IPS DF 6.9 (cell line): ENCODE measurements at regions not wholly inside any gene's neighbourhood (a gene's known extent, or its start where the extent isn't known, plus 50 kb on each side); places are given as distances from the start of the nearest gene placed in this dataset.

Source experiments
- DNase-seq: peaks from one replicate; pipeline ENCODE4 v3.0.0-alpha.2; 2013; ENCODE audit warnings: low read depth, low spot score
- H3K27ac ChIP-seq: one replicate; pipeline ENCODE4 v1.5.1; 2013; ENCODE audit warnings: low read length, control low read depth
- H3K27me3 ChIP-seq: 2 replicates; pipeline ENCODE4 v1.6.1; 2013; ENCODE audit warnings: mild to moderate bottlenecking, low read length; ENCODE audit not compliant: control insufficient read depth, insufficient read depth
- H3K36me3 ChIP-seq: 2 replicates; pipeline ENCODE4 v1.6.1; 2013; ENCODE audit warnings: low read length; ENCODE audit not compliant: control insufficient read depth, insufficient read depth
- H3K4me1 ChIP-seq: 2 replicates; pipeline ENCODE4 v1.6.1; 2013; ENCODE audit warnings: low read length; ENCODE audit not compliant: control insufficient read depth, insufficient read depth
- H3K4me3 ChIP-seq: 2 replicates; pipeline ENCODE4 v1.5.1; 2013; ENCODE audit warnings: mild to moderate bottlenecking, low read length
- H3K9me3 ChIP-seq: 2 replicates; pipeline ENCODE4 v1.6.1; 2013; ENCODE audit warnings: low read length, inconsistent platforms; ENCODE audit not compliant: control insufficient read depth, insufficient read depth
- WGBS: extraction: QIAGEN DNeasy Blood & Tissue Kit; methylation state at CpG from one replicate; pipeline ENCODE4 v1.1.7; 2013; ENCODE audit warnings: mixed read lengths, missing lambda C conversion rate; ENCODE audit not compliant: insufficient read length, insufficient coverage; 5-methylcytosine and 5-hydroxymethylcytosine counted together

DNA sequence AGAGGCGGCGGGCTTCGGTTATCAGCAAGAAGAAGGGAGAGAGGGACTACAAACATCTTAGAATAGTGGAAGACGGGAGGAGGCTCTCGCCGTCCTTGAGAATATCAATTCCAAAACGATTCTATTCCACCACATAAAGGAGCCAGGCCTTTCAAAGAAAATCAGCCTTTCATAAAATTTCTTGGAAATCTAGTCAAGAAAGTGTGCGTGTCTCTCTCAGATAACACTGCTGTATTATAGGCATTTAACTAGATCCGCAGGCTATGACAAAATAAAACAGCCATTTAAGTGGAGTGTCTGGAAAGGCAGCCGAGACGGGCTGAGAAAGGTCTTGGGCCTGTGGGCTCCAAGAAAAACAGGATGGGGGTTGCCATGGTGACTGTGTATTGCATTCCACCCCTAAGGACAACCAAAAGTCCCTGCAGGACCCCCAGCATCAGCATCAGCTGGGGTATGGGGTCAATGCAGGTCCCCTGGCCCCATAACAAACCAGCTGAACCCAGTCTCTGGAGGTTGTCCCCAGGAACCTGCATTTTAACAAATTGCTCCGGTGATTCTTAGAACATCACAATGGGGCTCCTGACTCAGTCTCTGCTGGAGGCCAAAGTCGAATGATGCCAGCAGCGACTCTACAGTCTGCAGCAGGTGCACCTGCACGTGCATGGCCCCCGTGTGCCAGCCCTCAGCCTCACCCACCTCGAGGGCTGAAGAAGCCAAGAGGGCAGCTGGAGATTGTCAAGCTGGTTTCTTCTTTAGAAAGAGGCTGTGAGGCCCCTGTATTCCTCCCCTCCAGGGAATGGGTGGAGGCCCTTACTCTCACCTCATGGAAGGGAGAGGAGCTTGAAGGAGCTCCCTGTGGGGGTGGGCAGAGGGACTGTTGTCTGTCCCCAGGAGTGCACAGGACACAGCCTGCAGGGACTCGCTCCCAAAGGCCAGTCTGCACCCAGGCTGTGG lies 287.4 kb downstream of the NPHP4 start:
- no peaks in the 10 kb centered on the region for H3K27me3 ChIP-seq
- no peak overlapping the region for H3K4me3 ChIP-seq
- H3K9me3 ChIP-seq, result peaks cover 2% of the 10 kb centered on the region; the same call in 1 of the 2 replicates
- no peak overlapping the region for H3K27ac ChIP-seq
- WGBS, result no CpG with 5 or more reads among the region's 18 CpGs
- H3K36me3 ChIP-seq, result no peaks in the 10 kb centered on the region
- DNase-seq, result no peak
- H3K4me1 ChIP-seq, result no peaks in the 10 kb centered on the region; the same call in 1 of the 2 replicates

- no CpG with 5 or more reads among the region's 4 CpGs for WGBS
- H3K27me3 ChIP-seq, result no peaks in the 10 kb centered on the region
Observed at GRCh38 chr1:5701642-5702041, 290.6 kb downstream of the NPHP4 start.

GRCh38 chr1:5693568-5693967 lies 298.7 kb downstream of the NPHP4 start:
- Histone ChIP-seq H3K36me3 (no peaks in the 10 kb centered on the region), H3K27ac (no peak overlapping the region), H3K4me3 (no peak overlapping the region), H3K27me3 (no peaks in the 10 kb centered on the region), H3K4me1 (no peaks in the 10 kb centered on the region), H3K9me3 (peaks cover 4% of the 10 kb centered on the region; the same call in 1 of the 2 replicates)
- no peak for DNase-seq
- no CpG with 5 or more reads among the region's 9 CpGs for WGBS

More at GRCh38 chr1:5701642-5702041, 290.6 kb downstream of the NPHP4 start:
- DNase-seq, result no peak
- Histone ChIP-seq H3K9me3 (peaks cover 4% of the 10 kb centered on the region), H3K4me1 (peaks cover 1% of the 10 kb centered on the region; the same call in 1 of the 2 replicates), H3K4me3 (no peak overlapping the region), H3K27ac (no peak overlapping the region), H3K36me3 (no peaks in the 10 kb centered on the region)

DNA sequence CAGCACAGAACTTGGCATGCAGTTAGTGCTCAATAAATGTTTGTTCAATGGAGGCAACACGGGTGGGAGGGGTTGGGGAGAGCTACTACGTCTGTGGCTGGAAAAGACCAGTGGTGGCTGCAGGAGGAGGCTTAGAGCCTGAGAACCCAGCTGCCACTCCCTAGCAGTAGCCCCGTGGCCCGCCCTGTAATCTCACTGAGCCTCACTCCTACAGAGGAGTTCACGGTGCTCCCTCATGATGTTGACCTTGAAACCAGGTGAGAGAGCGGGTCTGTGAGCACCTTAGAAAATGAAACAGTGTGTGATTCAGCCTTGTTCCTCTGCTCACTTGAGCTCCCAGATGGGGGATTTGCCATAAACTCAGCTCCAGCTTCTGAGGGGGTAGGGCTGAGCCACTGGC lies 299.6 kb downstream of the NPHP4 start:
- H3K4me3 ChIP-seq, result no peak overlapping the region
- peaks cover 3% of the 10 kb centered on the region; the same call in 1 of the 2 replicates for H3K9me3 ChIP-seq
- no peaks in the 10 kb centered on the region for H3K36me3 ChIP-seq
- no peaks in the 10 kb centered on the region for H3K27me3 ChIP-seq
- H3K4me1 ChIP-seq, result no peaks in the 10 kb centered on the region
- no CpG with 5 or more reads among the region's 6 CpGs for WGBS
- H3K27ac ChIP-seq, result no peak overlapping the region
- DNase-seq, result no peak

DNA sequence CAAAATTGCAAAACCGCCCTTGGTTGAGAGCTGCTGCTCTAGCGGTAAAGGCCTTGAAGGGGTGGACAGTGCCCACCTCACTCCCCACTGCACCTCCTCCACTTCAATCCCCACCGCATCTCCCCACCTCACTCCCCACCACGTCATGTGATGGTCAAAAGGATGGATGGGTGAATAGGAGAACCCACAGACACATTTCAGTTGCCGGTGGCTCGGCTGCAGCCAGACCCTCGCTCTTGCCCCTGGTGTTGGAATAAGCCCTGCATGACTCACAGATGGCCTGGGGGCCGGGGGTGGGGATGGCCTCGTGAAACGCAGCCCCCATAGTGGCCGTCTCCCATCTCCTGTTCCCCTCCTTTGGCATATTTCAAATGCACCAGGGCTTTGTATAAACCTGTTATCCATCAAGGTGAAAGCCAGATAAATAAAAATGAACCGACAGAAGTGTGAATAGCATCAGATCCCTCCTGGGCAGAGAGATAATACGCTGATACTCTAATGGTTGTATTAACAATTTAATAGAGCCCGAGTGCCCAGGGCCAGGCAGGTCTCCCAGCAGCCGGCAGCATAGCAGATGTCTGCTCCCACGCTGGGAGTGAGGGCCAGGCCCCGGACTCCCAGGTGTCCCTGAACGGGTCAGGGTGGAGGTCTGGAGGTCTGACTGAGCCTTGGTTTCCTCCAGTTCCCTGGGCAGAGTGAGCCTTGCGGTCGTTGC lies 300.3 kb downstream of the NPHP4 start:
- DNase-seq, result no peak
- H3K9me3 ChIP-seq, result peaks cover 3% of the 10 kb centered on the region; the same call in 1 of the 2 replicates
- H3K4me1 ChIP-seq, result no peaks in the 10 kb centered on the region
- no peak overlapping the region for H3K27ac ChIP-seq
- H3K27me3 ChIP-seq, result no peaks in the 10 kb centered on the region
- WGBS, result no CpG with 5 or more reads among the region's 20 CpGs
- H3K36me3 ChIP-seq, result no peaks in the 10 kb centered on the region
- H3K4me3 ChIP-seq, result no peak overlapping the region

DNA sequence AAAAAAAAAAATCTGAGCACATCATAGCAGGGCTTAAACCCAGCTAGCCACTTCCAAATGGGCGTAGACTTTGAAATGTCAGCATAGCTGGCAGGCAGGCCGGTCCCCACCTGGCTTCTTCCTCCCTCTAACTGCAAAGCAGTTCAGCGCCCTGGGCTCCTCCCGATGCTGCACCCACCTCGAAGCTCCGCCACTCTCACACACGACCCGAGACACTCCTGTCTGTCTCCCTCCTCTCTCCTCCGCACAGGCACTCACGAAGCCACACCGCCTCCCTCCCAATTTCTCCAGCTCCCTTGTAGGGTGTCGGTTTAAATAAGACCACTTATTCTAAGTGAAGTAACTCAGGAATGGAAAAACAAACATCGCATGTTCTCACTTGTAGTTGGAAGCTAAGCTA lies 301.3 kb downstream of the NPHP4 start:
- H3K36me3 ChIP-seq, result no peaks in the 10 kb centered on the region
- H3K4me3 ChIP-seq, result no peak overlapping the region
- H3K27me3 ChIP-seq, result no peaks in the 10 kb centered on the region
- WGBS, result no CpG with 5 or more reads among the region's 13 CpGs
- H3K9me3 ChIP-seq, result peaks cover 3% of the 10 kb centered on the region; the same call in 1 of the 2 replicates
- H3K27ac ChIP-seq, result no peak overlapping the region
- DNase-seq, result no peak
- H3K4me1 ChIP-seq, result no peaks in the 10 kb centered on the region

DNA sequence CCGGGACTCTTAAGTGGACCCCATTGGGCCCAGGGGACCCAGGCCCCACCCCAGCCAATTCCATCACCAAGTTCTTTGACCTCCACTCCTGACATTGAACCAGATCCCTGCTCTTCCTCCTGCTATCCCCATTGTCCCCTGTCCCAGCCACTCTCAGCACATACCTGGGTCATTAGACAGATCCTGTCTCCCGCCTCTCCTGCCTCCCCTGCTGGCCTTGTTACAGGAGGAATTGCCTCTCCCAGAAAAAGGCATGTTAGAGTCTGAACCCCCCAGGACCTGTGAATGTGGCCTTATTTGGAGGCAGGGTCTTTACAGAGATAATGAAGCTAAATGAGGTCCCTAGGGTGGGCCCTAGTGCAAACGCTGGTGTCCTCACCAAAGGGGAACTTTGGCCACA lies 301.9 kb downstream of the NPHP4 start:
- no peak for DNase-seq
- WGBS, result no CpG with 5 or more reads among the region's 3 CpGs
- Histone ChIP-seq H3K4me3 (no peak overlapping the region), H3K4me1 (no peaks in the 10 kb centered on the region), H3K27me3 (no peaks in the 10 kb centered on the region), H3K27ac (no peak overlapping the region), H3K36me3 (no peaks in the 10 kb centered on the region), H3K9me3 (peaks cover 3% of the 10 kb centered on the region; the same call in 1 of the 2 replicates)

GRCh38 chr1:5688081-5689077 lies 303.8 kb downstream of the NPHP4 start:
- Histone ChIP-seq H3K9me3 (peaks cover 5% of the 10 kb centered on the region; the same call in 1 of the 2 replicates), H3K4me1 (no peaks in the 10 kb centered on the region), H3K4me3 (no peak overlapping the region), H3K36me3 (no peaks in the 10 kb centered on the region), H3K27ac (no peak overlapping the region), H3K27me3 (no peaks in the 10 kb centered on the region)
- DNase-seq, result no peak
- no CpG with 5 or more reads among the region's 28 CpGs for WGBS

DNA sequence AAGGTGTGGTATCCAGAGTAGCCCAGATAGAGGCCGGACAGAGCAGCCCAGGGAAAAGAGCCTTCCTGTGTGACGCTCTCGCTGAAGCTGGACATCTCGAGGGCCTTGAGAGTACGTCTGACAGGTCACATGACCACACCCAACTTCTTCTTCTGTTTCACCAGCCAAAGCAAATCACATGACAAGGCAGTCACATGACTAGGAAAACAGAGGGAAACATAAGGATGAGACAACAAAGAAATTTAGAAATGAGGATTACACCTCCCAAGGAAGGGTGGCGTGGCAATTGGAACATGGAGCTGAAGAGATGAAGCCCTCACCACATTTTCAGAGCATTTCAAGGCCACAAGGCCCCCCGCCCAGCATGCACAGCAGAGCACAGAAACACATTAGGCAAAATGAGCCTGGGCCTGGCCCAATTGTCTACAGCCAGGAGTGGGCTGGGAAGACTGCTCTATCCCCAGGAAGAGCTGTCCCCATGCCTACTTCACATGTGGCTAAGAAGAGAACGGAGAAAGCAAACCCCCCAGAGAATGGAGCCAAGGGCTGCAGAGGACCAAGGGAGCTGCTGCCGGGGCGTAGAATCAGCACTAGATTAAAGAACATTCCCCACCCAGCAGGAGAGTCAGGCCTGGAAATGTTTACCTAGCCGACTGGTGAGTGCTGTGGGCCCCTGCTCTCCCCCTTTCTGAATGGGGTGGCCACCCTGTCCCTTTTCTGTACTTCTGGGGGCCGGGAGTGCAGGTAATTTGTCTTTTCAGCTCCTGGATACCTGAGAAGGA lies 305.1 kb downstream of the NPHP4 start:
- DNase-seq, result no peak
- WGBS, result no CpG with 5 or more reads among the region's 12 CpGs
- Histone ChIP-seq H3K36me3 (no peaks in the 10 kb centered on the region), H3K27me3 (no peaks in the 10 kb centered on the region), H3K27ac (no peak overlapping the region), H3K4me1 (no peaks in the 10 kb centered on the region), H3K9me3 (peaks cover 5% of the 10 kb centered on the region; the same call in 1 of the 2 replicates), H3K4me3 (no peak overlapping the region)
